Liver (tissue), 7 donors: ENCODE measurements at regions not wholly inside any gene's neighbourhood (a gene's known extent, or its start where the extent isn't known, plus 50 kb on each side); places are given as distances from the start of the nearest gene placed in this dataset.

Experiments used
- DNase-seq: peaks from one replicate; pipeline ENCODE4 v3.0.0-alpha.2; 2017; ENCODE audit warnings: low spot score
- H3K27ac ChIP-seq, 2 donors: one replicate each; pipeline ENCODE4 v1.7.0; 2013; ENCODE audit warnings: inconsistent platforms in 2 of 2, low read length in 2 of 2, control low read depth in 1 of 2, low read depth in 1 of 2, mild to moderate bottlenecking in 1 of 2
- H3K27me3 ChIP-seq, 4 donors: one replicate each; pipeline versions ENCODE4 v1.6.1 to v1.7.0; 2013; ENCODE audit warnings: low read length in 3 of 4, inconsistent platforms in 1 of 4, mild to moderate bottlenecking in 1 of 4, moderate library complexity in 1 of 4; ENCODE audit not compliant: control insufficient read depth in 4 of 4, insufficient read depth in 4 of 4
- H3K36me3 ChIP-seq, 4 donors: one replicate each; pipeline versions ENCODE4 v1.6.1 to v1.7.0; 2013; ENCODE audit warnings: low read length in 3 of 4, mild to moderate bottlenecking in 3 of 4, low read depth in 1 of 4, moderate library complexity in 1 of 4; ENCODE audit not compliant: control insufficient read depth in 4 of 4, insufficient read depth in 3 of 4
- H3K4me1 ChIP-seq, 4 donors: one replicate each; pipeline versions ENCODE4 v1.6.1 to v1.7.0; 2013; ENCODE audit warnings: low read length in 3 of 4, mild to moderate bottlenecking in 3 of 4, moderate library complexity in 1 of 4; ENCODE audit not compliant: control insufficient read depth in 4 of 4, insufficient read depth in 4 of 4
- H3K4me3 ChIP-seq, 3 donors: one replicate each; pipeline versions ENCODE4 v1.6.1 to v1.7.0; 2013; ENCODE audit warnings: low read length in 3 of 3, control low read depth in 1 of 3, low read depth in 1 of 3, mild to moderate bottlenecking in 1 of 3
- H3K9ac ChIP-seq, 2 donors: one replicate each; pipeline ENCODE4 v1.7.0; 2013; ENCODE audit warnings: low read length in 2 of 2, mild to moderate bottlenecking in 2 of 2, moderate library complexity in 2 of 2, control low read depth in 1 of 2, low read depth in 1 of 2
- H3K9me3 ChIP-seq, 4 donors: one replicate each; pipeline versions ENCODE4 v1.6.1 to v1.7.0; 2013; ENCODE audit warnings: low read length in 3 of 4; ENCODE audit not compliant: control insufficient read depth in 4 of 4
- EGR1 ChIP-seq, 2 donors: IDR thresholded peaks; 2 replicates each; pipeline ENCODE4 v1.6.1; 2016 to 2018; ENCODE audit warnings: antibody characterized with exemption in 2 of 2, low read depth in 2 of 2
- FOXA1 ChIP-seq: IDR thresholded peaks from 2 replicates; pipeline ENCODE4 v1.6.1; 2016; ENCODE audit warnings: antibody characterized with exemption
- FOXA2 ChIP-seq: IDR thresholded peaks from 2 replicates; pipeline ENCODE4 v1.6.1; 2016; ENCODE audit warnings: antibody characterized with exemption
- HNF4A ChIP-seq, 2 donors: conservative IDR thresholded peaks; 2 replicates each; pipeline ENCODE4 v1.6.1; 2016; ENCODE audit warnings: antibody characterized with exemption in 2 of 2, mild to moderate bottlenecking in 2 of 2
- JUND ChIP-seq, 2 donors: IDR thresholded peaks; 2 replicates each; pipeline ENCODE4 v1.6.1; 2016; ENCODE audit warnings: antibody characterized with exemption in 2 of 2
- RAD21 ChIP-seq, 2 donors: IDR thresholded peaks; 2 replicates each; pipeline ENCODE4 v1.6.1; 2016; ENCODE audit warnings: antibody characterized with exemption in 2 of 2, mild to moderate bottlenecking in 2 of 2
- SP1 ChIP-seq: IDR thresholded peaks from 2 replicates; pipeline ENCODE4 v1.6.1; 2018; ENCODE audit warnings: antibody characterized with exemption, mild to moderate bottlenecking
- TAF1 ChIP-seq: conservative IDR thresholded peaks from 2 replicates; pipeline ENCODE4 v1.6.1; 2016; ENCODE audit warnings: antibody characterized with exemption, mild to moderate bottlenecking
- YY1 ChIP-seq: IDR thresholded peaks from 2 replicates; pipeline ENCODE4 v1.6.1; 2016; ENCODE audit warnings: antibody characterized with exemption, mild to moderate bottlenecking
- WGBS: extraction: QIAGEN DNeasy Blood & Tissue Kit; methylation state at CpG from one replicate; pipeline ENCODE4 v1.1.7; 2013; 5-methylcytosine and 5-hydroxymethylcytosine counted together
- TF ChIP-seq, protein P1 (sequence below): IDR thresholded peaks from 2 replicates; pipeline ENCODE4 v1.6.1; 2016; ENCODE audit warnings: antibody characterized with exemption
- TF ChIP-seq, protein P2 (sequence below): IDR thresholded peaks from 2 replicates; pipeline ENCODE4 v1.6.1; 2016; ENCODE audit warnings: antibody characterized with exemption
- donor health status: healthy.
- donor health status: healthy.
- donor health status: healthy.
- donor health status: healthy.

GRCh38 chr9:28005779-28006178 lies 432.5 kb upstream of the C9orf72 start (continued):
- no peak for TF ChIP-seq YY1

DNA sequence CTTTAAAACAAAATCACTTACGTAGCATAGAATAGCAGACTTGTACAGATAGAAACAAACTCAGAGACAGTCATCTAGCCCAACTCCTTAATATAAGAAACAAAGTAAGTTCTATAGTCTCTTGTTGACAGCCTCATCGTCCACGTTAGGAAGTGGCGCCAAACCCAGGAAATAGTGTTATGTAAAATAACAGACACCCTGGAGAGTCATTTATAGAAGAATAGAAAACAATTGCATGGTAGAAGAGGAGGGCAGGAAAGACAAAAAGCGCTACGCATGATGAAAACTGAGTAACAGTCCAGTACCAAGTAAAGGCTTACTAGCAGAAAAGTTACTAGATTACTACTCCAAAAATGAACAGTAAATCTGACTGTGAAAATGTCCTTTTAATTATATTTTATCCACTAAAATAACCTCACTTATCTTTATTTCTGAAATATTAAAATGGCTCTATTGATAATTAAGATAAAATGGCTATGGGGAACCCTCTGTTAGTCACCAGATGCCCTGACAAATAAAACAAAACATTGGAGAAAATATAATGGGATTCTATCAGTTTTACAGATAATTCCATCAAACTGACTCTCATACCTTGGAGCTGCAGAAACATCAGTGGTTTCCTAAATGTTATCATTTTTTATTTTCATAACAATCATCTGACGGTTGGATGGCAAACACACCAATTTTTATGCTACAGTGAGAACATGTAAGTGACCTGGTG lies 434.0 kb upstream of the C9orf72 start:
- no peak overlapping the region for H3K4me3 ChIP-seq

DNA sequence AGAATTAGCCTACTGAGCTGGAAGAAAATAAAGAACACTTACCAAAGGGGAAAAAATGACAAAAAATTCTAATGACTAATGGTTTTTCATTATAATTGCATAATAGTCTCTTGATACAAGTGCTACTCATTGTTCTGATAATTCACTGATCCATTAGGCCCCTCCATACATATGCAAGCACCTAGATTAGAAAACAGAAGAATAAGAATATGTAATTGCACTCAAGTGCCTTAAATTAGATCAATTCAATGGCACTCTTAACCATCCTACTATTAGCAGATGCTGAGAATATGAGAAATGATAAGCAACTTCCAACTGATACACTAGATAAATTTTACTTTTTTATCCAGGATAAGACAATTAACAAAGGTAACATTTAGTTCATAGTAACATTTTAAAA lies 440.9 kb upstream of the C9orf72 start:
- H3K27ac ChIP-seq: no peak overlapping the region

More for the DNA sequence above, 434.0 kb upstream of the C9orf72 start:
- no peaks in the 10 kb centered on the region for H3K9me3 ChIP-seq
- H3K4me1 ChIP-seq: no peaks in the 10 kb centered on the region
- WGBS: 77% methylated on average over 7 of the region's 7 CpGs
- TF ChIP-seq HNF4A (conservative IDR thresholded peaks at IDR 0.05) (no peak), JUND (IDR thresholded peaks at IDR 0.05) (no peak), TAF1 (no peak), EGR1 (IDR thresholded peaks at IDR 0.05; ENCODE audit: low read depth in 2 of 2) (no peak)
- TF ChIP-seq, protein P1, sequence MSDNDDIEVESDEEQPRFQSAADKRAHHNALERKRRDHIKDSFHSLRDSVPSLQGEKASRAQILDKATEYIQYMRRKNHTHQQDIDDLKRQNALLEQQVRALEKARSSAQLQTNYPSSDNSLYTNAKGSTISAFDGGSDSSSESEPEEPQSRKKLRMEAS: no peak
- TF ChIP-seq, protein P2, sequence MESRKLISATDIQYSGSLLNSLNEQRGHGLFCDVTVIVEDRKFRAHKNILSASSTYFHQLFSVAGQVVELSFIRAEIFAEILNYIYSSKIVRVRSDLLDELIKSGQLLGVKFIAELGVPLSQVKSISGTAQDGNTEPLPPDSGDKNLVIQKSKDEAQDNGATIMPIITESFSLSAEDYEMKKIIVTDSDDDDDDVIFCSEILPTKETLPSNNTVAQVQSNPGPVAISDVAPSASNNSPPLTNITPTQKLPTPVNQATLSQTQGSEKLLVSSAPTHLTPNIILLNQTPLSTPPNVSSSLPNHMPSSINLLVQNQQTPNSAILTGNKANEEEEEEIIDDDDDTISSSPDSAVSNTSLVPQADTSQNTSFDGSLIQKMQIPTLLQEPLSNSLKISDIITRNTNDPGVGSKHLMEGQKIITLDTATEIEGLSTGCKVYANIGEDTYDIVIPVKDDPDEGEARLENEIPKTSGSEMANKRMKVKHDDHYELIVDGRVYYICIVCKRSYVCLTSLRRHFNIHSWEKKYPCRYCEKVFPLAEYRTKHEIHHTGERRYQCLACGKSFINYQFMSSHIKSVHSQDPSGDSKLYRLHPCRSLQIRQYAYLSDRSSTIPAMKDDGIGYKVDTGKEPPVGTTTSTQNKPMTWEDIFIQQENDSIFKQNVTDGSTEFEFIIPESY: no peak
- no peak for DNase-seq
- H3K9ac ChIP-seq: no peak overlapping the region
- no peaks in the 10 kb centered on the region for H3K27me3 ChIP-seq
- no peaks in the 10 kb centered on the region for H3K36me3 ChIP-seq
- no peak overlapping the region for H3K27ac ChIP-seq

GRCh38 chr9:28024676-28025075 lies 451.4 kb upstream of the C9orf72 start:
- Histone ChIP-seq H3K27ac (no peak overlapping the region), H3K9ac (no peak overlapping the region), H3K27me3 (peaks cover 0 to 3% (median 0%) of the 10 kb centered on the region in 4 donors), H3K4me3 (no peak overlapping the region), H3K36me3 (no peaks in the 10 kb centered on the region), H3K4me1 (no peaks in the 10 kb centered on the region), H3K9me3 (no peaks in the 10 kb centered on the region)
- no peak for DNase-seq
- WGBS: 75% methylated on average over 6 of the region's 6 CpGs
- TF ChIP-seq FOXA2 (no peak), JUND (IDR thresholded peaks at IDR 0.05) (no peak), FOXA1 (no peak), RAD21 (IDR thresholded peaks at IDR 0.05) (no peak), YY1 (no peak), EGR1 (IDR thresholded peaks at IDR 0.05; ENCODE audit: low read depth in 2 of 2) (no peak), SP1 (no peak)

More for the DNA sequence above, 440.9 kb upstream of the C9orf72 start:
- H3K9ac ChIP-seq: no peak overlapping the region
- no peak for DNase-seq
- TF ChIP-seq RAD21 (IDR thresholded peaks at IDR 0.05): no peak
- TF ChIP-seq EGR1 (IDR thresholded peaks at IDR 0.05; ENCODE audit: low read depth in 2 of 2): no peak
- TF ChIP-seq TAF1: no peak
- no peak for TF ChIP-seq JUND (IDR thresholded peaks at IDR 0.05)
- no peaks in the 10 kb centered on the region for H3K9me3 ChIP-seq
- no peaks in the 10 kb centered on the region for H3K27me3 ChIP-seq
- H3K4me1 ChIP-seq: no peaks in the 10 kb centered on the region
- no peak overlapping the region for H3K4me3 ChIP-seq
- H3K36me3 ChIP-seq: no peaks in the 10 kb centered on the region
